ENCODE measurements at regions not wholly inside any gene's neighbourhood (a gene's known extent, or its start where the extent isn't known, plus 50 kb on each side); places are given as distances from the start of the nearest gene placed in this dataset.

GRCh38 chr5:147972076-147972840 lies 65.9 kb upstream of the C5orf46 start:
- TF ChIP-seq, protein P1, sequence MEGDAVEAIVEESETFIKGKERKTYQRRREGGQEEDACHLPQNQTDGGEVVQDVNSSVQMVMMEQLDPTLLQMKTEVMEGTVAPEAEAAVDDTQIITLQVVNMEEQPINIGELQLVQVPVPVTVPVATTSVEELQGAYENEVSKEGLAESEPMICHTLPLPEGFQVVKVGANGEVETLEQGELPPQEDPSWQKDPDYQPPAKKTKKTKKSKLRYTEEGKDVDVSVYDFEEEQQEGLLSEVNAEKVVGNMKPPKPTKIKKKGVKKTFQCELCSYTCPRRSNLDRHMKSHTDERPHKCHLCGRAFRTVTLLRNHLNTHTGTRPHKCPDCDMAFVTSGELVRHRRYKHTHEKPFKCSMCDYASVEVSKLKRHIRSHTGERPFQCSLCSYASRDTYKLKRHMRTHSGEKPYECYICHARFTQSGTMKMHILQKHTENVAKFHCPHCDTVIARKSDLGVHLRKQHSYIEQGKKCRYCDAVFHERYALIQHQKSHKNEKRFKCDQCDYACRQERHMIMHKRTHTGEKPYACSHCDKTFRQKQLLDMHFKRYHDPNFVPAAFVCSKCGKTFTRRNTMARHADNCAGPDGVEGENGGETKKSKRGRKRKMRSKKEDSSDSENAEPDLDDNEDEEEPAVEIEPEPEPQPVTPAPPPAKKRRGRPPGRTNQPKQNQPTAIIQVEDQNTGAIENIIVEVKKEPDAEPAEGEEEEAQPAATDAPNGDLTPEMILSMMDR (IDR thresholded peaks at IDR 0.05) = no peak
- TF ChIP-seq POLR2A (IDR thresholded peaks at IDR 0.05) = no peak

Data from heart left ventricle (tissue), 13 donors.